ENCODE measurements at regions not wholly inside any gene's neighbourhood (a gene's known extent, or its start where the extent isn't known, plus 50 kb on each side); places are given as distances from the start of the nearest gene placed in this dataset.

- TF ChIP-seq, protein P1, sequence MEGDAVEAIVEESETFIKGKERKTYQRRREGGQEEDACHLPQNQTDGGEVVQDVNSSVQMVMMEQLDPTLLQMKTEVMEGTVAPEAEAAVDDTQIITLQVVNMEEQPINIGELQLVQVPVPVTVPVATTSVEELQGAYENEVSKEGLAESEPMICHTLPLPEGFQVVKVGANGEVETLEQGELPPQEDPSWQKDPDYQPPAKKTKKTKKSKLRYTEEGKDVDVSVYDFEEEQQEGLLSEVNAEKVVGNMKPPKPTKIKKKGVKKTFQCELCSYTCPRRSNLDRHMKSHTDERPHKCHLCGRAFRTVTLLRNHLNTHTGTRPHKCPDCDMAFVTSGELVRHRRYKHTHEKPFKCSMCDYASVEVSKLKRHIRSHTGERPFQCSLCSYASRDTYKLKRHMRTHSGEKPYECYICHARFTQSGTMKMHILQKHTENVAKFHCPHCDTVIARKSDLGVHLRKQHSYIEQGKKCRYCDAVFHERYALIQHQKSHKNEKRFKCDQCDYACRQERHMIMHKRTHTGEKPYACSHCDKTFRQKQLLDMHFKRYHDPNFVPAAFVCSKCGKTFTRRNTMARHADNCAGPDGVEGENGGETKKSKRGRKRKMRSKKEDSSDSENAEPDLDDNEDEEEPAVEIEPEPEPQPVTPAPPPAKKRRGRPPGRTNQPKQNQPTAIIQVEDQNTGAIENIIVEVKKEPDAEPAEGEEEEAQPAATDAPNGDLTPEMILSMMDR (IDR thresholded peaks at IDR 0.05; ENCODE audit: insufficient read depth, low read depth, low read length), result no peak
- no peak overlapping the region for H3K4me3 ChIP-seq (ENCODE audit: low read depth, low read length)
Observed at GRCh38 chr11:43550714-43551113, 129.8 kb upstream of the HSD17B12 start.

DNA sequence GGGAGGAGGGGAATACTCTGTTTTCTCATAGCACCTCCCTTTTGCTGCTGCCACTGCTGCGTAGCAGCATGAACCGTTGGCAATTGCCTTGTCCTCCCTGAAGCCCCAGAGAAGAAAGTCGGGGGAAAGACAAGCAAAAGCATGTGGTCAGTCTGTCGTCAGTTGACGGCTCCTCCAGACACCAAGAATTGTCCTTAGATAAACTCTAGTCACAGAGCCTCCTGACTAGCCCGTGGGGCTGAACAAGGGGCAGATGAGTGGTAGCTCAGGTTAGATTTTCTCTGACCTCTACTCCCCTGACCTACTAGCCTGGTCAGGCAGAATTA lies 126.4 kb upstream of the HSD17B12 start:
- no peak for DNase-seq (ENCODE audit: low read depth)
- TF ChIP-seq, protein P1 (IDR thresholded peaks at IDR 0.05; ENCODE audit: insufficient read depth, low read depth, low read length), result no peak
- no peak overlapping the region for H3K4me3 ChIP-seq (ENCODE audit: low read depth, low read length)

More at GRCh38 chr11:43550714-43551113, 129.8 kb upstream of the HSD17B12 start:
- DNase-seq (ENCODE audit: low read depth), result no peak

GRCh38 chr11:43555186-43555585 lies 125.4 kb upstream of the HSD17B12 start:
- TF ChIP-seq, protein P1 (IDR thresholded peaks at IDR 0.05; ENCODE audit: insufficient read depth, low read depth, low read length), result no peak
- no peak for DNase-seq (ENCODE audit: low read depth)
- H3K4me3 ChIP-seq (ENCODE audit: low read depth, low read length), result no peak overlapping the region

DNA sequence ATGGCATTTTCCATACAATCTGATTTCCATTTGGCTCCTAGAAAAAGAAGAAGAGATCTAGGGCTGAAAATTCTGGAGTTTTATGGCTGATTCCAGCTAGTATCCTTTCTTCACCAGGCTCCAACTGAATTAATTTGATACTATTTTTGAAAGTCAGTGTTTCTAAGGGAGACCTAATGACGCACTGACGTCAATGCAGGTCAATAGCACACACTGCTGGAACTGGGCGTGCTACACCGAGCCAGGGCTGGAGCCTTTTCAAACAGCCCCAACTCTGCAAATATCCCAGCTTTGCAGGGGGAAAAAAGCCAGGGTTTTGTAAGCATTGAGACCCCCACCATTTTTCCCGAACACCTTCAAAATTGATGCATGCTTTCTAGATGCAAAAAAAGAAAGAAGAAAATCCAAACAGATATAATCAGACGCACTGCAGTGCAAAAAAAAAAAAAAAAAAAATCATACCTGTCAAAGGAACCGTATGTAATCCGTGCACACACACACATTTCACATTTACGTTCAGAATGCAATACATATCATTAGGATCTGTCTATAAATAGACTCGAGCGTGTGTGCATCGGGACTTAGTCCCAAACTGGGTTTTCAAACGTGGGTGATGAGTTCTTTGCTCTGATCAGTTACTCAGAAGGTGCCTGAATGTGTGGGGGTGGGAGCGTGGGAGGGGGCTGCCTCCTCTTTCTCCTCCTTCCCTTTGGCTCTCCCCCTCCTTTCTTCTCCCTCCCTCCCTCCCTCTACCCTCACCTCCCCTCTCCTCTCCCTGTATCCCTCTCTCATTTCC lies 124.5 kb upstream of the HSD17B12 start:
- DNase-seq (ENCODE audit: low read depth), result peak; percentile 32
- no peak overlapping the region for H3K4me3 ChIP-seq (ENCODE audit: low read depth, low read length)
- TF ChIP-seq, protein P1 (IDR thresholded peaks at IDR 0.05; ENCODE audit: insufficient read depth, low read depth, low read length), result no peak

GRCh38 chr11:43556612-43557375 lies 123.7 kb upstream of the HSD17B12 start:
- no peak for DNase-seq (ENCODE audit: low read depth)
- TF ChIP-seq, protein P1 (IDR thresholded peaks at IDR 0.05; ENCODE audit: insufficient read depth, low read depth, low read length), result no peak
- no peak overlapping the region for H3K4me3 ChIP-seq (ENCODE audit: low read depth, low read length)

DNA sequence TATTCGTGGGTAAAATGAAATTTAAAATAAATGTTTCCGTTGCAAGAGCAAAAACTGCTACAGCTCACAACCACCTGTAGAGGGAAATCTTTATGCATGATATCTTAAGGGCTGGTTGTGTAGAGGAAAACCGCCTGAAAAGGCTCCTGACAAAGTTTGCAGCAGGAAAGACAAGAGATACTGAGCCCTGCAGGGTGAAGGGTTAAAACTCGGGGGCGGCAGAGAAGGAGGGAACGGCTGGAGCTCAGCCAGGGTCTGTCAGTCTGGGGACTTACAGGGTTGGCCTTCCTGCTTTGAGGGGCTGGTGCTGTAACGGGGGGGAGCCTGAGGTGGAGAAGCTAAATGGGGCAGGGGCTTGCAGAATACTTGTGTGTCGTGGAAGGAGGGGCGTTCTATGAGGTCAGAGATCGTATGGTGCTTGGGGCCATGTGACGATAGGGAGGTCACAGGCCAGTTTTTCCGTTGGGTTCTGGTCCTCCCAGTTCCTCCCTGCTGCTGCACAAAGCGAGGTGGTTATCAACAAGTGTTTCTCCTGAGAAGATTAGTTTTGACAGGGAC lies 122.9 kb upstream of the HSD17B12 start:
- TF ChIP-seq, protein P1 (IDR thresholded peaks at IDR 0.05; ENCODE audit: insufficient read depth, low read depth, low read length), result peak; percentile 22
- no peak for DNase-seq (ENCODE audit: low read depth)
- no peak overlapping the region for H3K4me3 ChIP-seq (ENCODE audit: low read depth, low read length)
